HL-60 (cell line): ENCODE measurements at regions not wholly inside any gene's neighbourhood (a gene's known extent, or its start where the extent isn't known, plus 50 kb on each side); places are given as distances from the start of the nearest gene placed in this dataset.
"Not testable (repeated sequence)": the region's sequence is repeated elsewhere in the genome, so short reads cannot be mapped to it uniquely, and the experiment has no call there.

Experiments used
- CTCF ChIP-seq: IDR thresholded peaks from one replicate; pipeline ENCODE4 v1.5.1; 2011; ENCODE audit warnings: low read length, control low read depth, inconsistent platforms; ENCODE audit not compliant: insufficient read depth
- GABPA ChIP-seq: IDR thresholded peaks from 2 replicates; pipeline ENCODE4 v1.6.1; 2012; ENCODE audit warnings: low read depth
- POLR2AphosphoS5 ChIP-seq: IDR thresholded peaks from 2 replicates; pipeline ENCODE4 v1.6.1; 2012; ENCODE audit warnings: low read depth
- REST ChIP-seq: IDR thresholded peaks from 2 replicates; pipeline ENCODE4 v1.6.1; 2012; ENCODE audit warnings: low read depth; ENCODE audit not compliant: insufficient replicate concordance
- SPI1 ChIP-seq: IDR thresholded peaks from 2 replicates; pipeline ENCODE4 v1.6.1; 2012; ENCODE audit warnings: low read depth, mild to moderate bottlenecking, borderline replicate concordance

GRCh38 chr5:86305050-86305449 is 312.7 kb upstream of the COX7C start:
- not testable (repeated sequence) for TF ChIP-seq CTCF, REST, GABPA, POLR2AphosphoS5, SPI1
